ENCODE measurements at regions not wholly inside any gene's neighbourhood (a gene's known extent, or its start where the extent isn't known, plus 50 kb on each side); places are given as distances from the start of the nearest gene placed in this dataset.

- ChIA-PET POLR2A (no interaction called here), CTCF (no interaction called here)
- DNase-seq (ENCODE audit: extremely low spot score) = no peak
- TF ChIP-seq, protein P1, sequence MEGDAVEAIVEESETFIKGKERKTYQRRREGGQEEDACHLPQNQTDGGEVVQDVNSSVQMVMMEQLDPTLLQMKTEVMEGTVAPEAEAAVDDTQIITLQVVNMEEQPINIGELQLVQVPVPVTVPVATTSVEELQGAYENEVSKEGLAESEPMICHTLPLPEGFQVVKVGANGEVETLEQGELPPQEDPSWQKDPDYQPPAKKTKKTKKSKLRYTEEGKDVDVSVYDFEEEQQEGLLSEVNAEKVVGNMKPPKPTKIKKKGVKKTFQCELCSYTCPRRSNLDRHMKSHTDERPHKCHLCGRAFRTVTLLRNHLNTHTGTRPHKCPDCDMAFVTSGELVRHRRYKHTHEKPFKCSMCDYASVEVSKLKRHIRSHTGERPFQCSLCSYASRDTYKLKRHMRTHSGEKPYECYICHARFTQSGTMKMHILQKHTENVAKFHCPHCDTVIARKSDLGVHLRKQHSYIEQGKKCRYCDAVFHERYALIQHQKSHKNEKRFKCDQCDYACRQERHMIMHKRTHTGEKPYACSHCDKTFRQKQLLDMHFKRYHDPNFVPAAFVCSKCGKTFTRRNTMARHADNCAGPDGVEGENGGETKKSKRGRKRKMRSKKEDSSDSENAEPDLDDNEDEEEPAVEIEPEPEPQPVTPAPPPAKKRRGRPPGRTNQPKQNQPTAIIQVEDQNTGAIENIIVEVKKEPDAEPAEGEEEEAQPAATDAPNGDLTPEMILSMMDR (IDR thresholded peaks at IDR 0.05; ENCODE audit: control extremely low read depth, extremely low read depth, low read depth, missing control alignments) = no peak
Measured at GRCh38 chrX:3257471-3257870, 89.0 kb downstream of the MXRA5 start.

DNA sequence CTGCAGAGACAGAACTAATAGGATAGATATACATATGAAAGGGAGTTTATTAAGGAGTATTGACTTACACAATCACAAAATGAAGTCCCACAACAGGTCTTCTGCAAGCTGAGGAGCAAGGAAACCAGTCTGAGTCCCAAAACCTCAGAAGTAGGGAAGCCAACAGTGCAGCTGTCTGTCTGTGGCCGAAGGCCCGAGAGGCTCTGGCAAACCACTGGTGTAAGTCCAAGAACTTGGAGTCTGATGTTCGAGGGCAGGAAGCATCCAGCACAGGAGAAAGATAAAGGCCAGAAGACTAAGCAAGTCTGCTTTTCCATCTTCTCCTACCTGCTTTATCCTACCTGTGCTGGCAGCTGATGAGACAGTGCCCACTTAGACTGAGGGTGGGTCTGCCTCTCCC lies 89.6 kb downstream of the MXRA5 start:
- ChIA-PET POLR2A (no interaction called here), CTCF (no interaction called here)
- TF ChIP-seq, protein P1 (IDR thresholded peaks at IDR 0.05; ENCODE audit: control extremely low read depth, extremely low read depth, low read depth, missing control alignments) = no peak
- no peak for DNase-seq (ENCODE audit: extremely low spot score)

DNA sequence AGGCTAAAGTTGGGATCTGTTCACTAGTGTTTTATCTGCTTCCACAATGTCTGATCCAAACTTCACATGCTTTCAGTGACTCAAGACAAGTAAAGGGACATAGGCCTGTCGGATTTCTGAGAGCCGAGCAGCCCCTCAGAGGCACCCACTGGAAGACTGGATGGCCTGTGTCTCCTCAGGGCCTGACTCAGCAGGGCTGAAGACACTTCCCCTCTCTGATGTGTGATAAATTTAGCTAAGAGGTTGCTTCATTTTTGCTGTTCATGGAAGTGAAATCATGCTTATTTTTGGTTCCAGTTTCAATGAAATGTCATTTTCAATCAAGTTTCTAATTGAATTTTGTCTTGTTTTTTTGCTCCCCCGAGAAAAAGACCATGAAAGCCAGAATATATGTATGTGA lies 93.7 kb downstream of the MXRA5 start:
- TF ChIP-seq, protein P1 (IDR thresholded peaks at IDR 0.05; ENCODE audit: control extremely low read depth, extremely low read depth, low read depth, missing control alignments) = no peak
- CTCF ChIA-PET = no interaction called here
- POLR2A ChIA-PET = no interaction called here
- DNase-seq (ENCODE audit: extremely low spot score) = no peak

DNA sequence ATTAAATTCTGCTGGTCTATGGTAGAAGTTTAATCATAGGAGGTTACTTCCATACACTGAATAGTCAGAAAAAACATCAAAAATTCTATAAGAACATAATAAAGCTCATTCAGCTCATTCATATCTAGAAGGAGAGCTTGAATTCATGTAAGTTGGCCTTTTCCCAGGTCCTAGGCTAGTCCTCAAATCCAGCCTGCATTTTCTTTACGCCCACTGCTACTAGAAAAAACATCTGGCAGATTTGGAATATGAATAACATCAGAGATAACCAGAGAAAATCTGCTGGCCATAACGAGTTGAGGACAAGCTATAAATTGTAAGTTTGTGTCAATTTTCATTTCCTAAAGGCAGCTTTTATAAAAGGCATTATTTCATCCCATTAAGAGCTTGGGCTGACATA lies 95.5 kb downstream of the MXRA5 start:
- no peak for DNase-seq (ENCODE audit: extremely low spot score)
- TF ChIP-seq, protein P1 (IDR thresholded peaks at IDR 0.05; ENCODE audit: control extremely low read depth, extremely low read depth, low read depth, missing control alignments) = no peak
- CTCF ChIA-PET = no interaction called here
- POLR2A ChIA-PET = no interaction called here

DNA sequence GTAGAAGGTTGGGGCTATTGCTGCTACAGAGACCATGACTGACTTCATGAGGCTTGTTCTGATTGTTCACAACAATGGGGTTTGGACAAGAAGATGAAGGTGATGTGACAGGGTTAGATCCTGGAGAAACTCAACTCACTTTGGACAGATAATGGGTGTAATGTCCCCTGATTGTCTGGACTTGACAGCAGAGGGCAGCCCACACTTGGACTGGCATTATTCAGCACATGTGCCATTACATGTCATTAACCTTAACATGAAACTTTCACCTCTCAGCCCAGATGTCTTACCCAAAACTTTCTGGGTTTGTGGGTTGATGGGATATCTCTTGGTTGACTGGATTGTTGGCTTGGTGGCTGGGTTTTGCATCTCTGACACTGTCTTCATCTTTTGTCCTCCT lies 101.5 kb downstream of the MXRA5 start:
- DNase-seq (ENCODE audit: extremely low spot score) = no peak
- ChIA-PET POLR2A (no interaction called here), CTCF (no interaction called here)
- TF ChIP-seq, protein P1 (IDR thresholded peaks at IDR 0.05; ENCODE audit: control extremely low read depth, extremely low read depth, low read depth, missing control alignments) = no peak

DNA sequence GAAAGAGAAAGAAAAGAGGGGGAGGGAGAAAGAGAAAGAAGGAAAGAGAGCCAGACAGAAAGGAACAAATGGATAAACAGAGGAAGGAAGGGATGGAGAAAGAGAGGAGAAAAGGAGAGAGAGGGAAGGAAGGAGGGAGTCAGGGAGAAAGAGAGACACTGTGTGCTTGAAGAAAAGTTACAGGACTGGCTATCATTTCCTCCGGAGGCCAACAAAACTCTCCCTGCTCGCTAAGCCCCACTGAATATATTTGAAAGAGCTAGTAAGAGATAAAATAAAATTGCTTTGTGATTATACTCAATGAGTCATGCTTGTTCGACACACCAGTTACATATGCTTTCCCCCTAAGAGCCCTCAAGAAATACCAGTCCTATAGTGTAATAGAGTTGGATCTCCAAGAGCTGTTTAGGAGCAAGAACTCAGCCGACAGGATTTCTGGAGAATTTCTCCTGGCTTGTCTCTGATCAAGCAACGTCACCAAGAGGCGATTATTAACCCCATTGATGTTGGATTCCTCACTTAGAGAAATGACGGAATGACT lies 102.2 kb downstream of the MXRA5 start:
- no peak for DNase-seq (ENCODE audit: extremely low spot score)
- TF ChIP-seq, protein P1 (IDR thresholded peaks at IDR 0.05; ENCODE audit: control extremely low read depth, extremely low read depth, low read depth, missing control alignments) = no peak
- CTCF ChIA-PET = no interaction called here
- POLR2A ChIA-PET = no interaction called here
